GM21717 (cell line): ENCODE measurements at regions not wholly inside any gene's neighbourhood (a gene's known extent, or its start where the extent isn't known, plus 50 kb on each side); places are given as distances from the start of the nearest gene placed in this dataset.
A peak's percentile ranks its signal among the peaks of the same experiment; 100 is the strongest.
"Not testable (repeated sequence)": the region's sequence is repeated elsewhere in the genome, so short reads cannot be mapped to it uniquely, and the experiment has no call there.

Source experiments
- ATAC-seq: cut with Tn5 transposase; IDR thresholded peaks from one replicate; pipeline ENCODE4 v1.9.1; 2021; ENCODE audit warnings: mild to moderate bottlenecking, moderate library complexity; ENCODE audit not compliant: unreplicated experiment

GRCh38 chr4:26199596-26199995, 121.2 kb upstream of the RBPJ start:
- no peak for ATAC-seq

DNA sequence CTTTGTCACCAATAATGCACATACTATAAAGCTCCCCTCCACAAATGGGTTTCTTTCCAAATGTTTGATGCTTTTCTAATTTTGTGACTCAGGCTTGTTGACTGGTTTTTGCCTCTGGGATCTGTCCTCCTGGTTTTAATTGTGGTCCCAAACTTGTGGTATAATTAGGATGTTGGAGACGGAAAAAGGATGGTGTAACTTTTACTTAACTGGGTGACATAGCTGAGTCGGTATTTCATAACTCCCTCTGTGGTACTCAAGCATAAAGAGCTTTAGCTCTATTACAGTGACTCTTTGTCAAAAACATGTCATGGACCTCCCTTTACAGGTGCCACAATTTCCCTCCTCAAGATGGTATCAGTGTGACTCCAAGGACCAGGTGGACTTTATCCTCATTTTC, 119.7 kb upstream of the RBPJ start:
- no peak for ATAC-seq

GRCh38 chr4:26204249-26204825, 116.5 kb upstream of the RBPJ start:
- no peak for ATAC-seq

- no peak for ATAC-seq
Observed at GRCh38 chr4:26204911-26205370, 115.9 kb upstream of the RBPJ start.

GRCh38 chr4:26206339-26206738, 114.5 kb upstream of the RBPJ start:
- ATAC-seq, result no peak

DNA sequence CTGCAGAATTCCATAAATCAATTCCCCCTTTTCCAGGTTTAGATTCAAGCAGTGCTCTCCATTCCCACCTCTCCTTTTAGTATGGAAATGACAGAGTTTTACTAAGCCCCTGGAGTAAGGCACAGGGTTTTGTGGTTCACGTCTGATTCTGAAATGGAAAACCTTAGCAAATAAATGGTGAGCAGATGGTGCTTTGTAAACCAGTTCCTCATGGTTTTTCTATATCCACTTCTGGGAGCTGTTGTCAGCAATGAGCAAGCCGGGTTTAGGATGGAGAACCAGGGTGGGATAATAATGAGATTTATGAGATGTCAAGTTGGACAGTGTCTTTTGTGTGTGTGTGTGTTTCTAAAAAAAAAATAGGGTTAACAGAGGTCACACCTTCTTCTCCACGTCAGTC, 113.8 kb upstream of the RBPJ start:
- no peak for ATAC-seq

DNA sequence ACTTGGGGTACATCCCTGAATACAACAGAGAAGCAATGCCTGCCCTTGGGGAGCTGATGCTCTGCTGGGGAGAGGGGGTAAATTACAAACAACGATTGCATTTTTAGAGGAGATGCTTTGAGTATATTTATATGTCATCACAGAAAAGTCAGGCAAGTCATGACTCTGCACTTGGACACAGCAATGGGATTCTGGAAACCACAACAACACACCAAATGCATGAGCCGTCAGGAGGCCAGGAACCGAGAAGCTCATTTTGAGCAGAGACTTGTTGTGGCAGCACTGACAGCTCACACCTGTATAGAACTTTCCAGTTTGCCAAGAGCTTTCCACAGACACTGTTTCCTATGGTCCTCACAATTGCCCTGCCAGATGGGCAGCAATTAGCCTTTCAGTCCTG, 113.2 kb upstream of the RBPJ start:
- ATAC-seq, result no peak

GRCh38 chr4:26208237-26208994, 112.4 kb upstream of the RBPJ start:
- no peak for ATAC-seq

DNA sequence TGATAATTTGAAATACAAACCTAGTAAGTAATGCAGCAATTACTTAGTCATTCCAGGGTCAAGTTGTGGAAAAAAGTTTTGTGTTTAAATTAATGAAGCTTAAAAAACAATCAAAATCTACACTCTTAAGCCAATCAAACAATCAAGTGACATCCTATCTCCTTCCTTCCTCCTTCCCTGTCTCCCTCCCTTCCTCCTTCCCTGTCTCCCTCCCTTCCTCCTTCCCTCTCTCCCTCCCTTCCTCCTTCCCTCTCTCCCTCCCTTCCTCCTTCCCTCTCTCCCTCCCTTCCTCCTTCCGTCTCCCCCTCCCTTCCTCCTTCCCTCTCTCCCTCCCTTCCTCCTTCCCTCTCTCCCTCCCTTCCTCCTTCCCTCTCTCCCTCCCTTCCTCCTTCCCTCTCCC, 111.4 kb upstream of the RBPJ start:
- ATAC-seq, result not testable (repeated sequence)

DNA sequence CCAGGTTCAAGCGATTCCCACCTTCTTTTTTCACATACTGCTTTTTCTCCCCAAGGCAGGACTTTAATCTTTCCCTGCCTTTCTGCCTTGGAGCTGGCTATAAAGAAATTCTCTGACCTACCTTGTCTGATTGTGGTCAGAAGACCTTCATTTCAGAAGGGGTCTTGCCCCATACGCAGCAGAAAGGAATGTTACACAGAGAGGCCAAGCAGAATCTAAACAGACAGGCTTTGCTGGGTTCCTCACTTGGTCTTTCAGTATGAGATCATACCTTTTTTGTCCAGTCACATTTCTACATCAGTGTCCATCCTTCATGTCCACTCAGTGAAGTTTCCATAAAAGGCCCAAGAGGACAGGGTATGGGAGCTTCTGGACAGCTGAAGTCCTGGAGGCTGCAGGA, 108.3 kb upstream of the RBPJ start:
- no peak for ATAC-seq

- no peak for ATAC-seq
Observed at GRCh38 chr4:26213317-26213716, 107.5 kb upstream of the RBPJ start.

DNA sequence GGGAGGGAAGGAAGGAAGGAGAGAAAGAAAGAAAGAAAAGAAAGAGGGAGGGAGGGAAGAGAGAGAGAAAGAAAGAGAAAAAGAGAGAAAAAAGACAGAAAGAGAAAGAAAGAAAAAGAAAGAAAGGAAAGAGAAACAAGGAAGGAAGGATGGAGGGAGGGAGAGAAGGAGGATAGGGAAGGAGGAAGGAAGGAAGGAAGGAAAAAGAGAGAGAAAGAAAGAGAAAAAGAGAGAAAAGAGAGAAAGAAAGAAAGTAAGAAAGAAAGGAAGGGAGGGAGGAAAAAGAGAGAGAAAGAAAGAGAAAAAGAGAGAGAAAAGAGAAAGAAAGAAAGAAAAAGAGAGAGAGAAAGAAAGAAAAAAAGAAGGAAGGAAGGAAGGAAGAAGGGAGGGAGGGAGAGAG, 105.8 kb upstream of the RBPJ start:
- no peak for ATAC-seq

- no peak for ATAC-seq
Observed at GRCh38 chr4:26215725-26216124, 105.1 kb upstream of the RBPJ start.

DNA sequence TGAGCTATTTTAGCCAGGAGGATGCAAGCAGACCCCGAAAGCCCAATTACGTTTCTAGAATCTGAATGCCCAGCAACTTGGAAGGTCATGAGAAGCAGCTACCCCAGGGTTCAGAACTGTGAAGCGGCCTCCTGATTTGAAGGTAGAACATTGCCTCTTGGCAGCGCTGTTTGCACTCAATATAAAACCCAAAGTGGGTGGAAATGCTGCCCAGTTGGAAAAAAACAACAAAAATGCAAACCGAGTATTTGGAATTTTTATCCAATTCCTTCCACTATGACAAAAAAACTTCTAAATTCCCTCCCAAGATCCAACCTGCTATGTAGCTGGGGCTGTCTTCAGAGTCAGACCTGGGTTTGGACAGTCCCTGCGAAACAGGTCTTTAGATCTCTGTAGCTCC, 103.3 kb upstream of the RBPJ start:
- no peak for ATAC-seq

GRCh38 chr4:26217961-26218676, 102.7 kb upstream of the RBPJ start:
- ATAC-seq, result peak; percentile 86

- ATAC-seq, result peak; percentile 22
Observed at GRCh38 chr4:26218677-26219605, 101.9 kb upstream of the RBPJ start.

- ATAC-seq, result no peak
Observed at GRCh38 chr4:26220696-26221095, 100.1 kb upstream of the RBPJ start.

DNA sequence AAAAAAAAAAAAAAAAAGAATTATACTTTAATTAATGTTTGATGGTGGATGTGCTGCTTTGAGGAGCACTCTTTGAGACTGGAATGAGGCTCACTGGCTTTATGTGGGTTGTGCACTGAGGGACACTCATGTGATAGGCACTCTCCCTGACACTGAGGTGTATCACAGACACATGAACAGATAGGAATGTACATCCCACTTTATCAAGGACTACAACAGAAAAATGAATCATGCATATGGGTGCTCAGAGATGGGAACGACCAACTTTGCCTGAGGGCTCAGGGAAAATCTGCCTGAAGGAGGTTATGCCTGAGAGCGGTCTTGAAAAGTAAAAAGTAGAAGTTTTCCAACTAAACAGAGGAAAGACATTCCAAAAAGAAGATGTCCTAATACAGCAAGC, 97.7 kb upstream of the RBPJ start:
- no peak for ATAC-seq

DNA sequence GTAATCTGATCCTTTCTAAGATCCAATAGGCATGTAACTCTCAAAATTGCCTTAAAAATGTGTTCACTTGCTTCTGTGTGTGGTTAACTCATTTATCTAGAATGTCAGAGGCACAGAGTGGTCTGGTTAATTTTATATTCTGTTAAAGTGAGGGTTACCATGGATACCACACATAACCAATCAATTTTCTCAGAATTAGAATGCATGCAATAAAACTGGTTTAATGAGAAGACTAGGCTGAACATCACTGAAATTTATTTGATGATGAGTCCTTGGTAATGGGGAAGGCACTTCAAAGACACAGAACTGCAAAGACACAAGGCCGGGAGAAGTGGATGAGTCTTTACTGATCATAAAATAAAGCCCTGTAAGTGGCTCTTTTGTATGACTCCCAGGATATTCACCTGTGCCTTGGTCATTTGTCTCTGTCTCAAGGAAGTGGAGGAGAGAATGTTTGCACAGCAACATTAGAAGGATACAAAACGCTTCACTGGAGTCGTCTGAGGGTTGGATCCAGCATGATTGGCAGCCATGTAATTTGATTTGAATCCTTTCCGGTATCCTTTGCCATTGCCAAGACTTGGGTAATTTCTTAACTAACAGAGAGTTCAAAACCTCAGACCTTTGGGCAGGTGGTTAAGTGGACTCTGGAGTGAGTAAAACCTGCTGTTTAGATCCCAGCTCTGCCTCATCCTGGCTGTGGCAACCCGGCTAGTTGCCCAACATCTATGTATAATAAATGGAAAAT, 94.0 kb upstream of the RBPJ start:
- ATAC-seq, result no peak

GRCh38 chr4:26227601-26228229, 93.1 kb upstream of the RBPJ start:
- no peak for ATAC-seq
